GM18873 (cell line): ENCODE measurements at regions not wholly inside any gene's neighbourhood (a gene's known extent, or its start where the extent isn't known, plus 50 kb on each side); places are given as distances from the start of the nearest gene placed in this dataset.

Source experiments
- ATAC-seq: cut with Tn5 transposase; IDR thresholded peaks from one replicate; pipeline ENCODE4 v1.9.1; 2021; ENCODE audit warnings: mild to moderate bottlenecking, moderate library complexity, moderate number of reproducible peaks; ENCODE audit not compliant: unreplicated experiment, low FRiP score

GRCh38 chr18:55778788-55779690 lies 191.0 kb upstream of the TCF4 start:
- no peak for ATAC-seq

- ATAC-seq: no peak
These were observed 189.8 kb upstream of the TCF4 start for GRCh38 chr18:55777666-55778304.

GRCh38 chr18:55775972-55776371 lies 188.0 kb upstream of the TCF4 start:
- ATAC-seq: no peak

GRCh38 chr18:55774505-55774904 lies 186.5 kb upstream of the TCF4 start:
- ATAC-seq: no peak

- ATAC-seq: no peak
These were observed 180.3 kb upstream of the TCF4 start for GRCh38 chr18:55768255-55768654.

GRCh38 chr18:55764386-55764785 lies 176.4 kb upstream of the TCF4 start:
- ATAC-seq: no peak

GRCh38 chr18:55763805-55764204 lies 175.8 kb upstream of the TCF4 start:
- no peak for ATAC-seq

GRCh38 chr18:55763298-55763697 lies 175.3 kb upstream of the TCF4 start:
- no peak for ATAC-seq

GRCh38 chr18:55762424-55762823 lies 174.4 kb upstream of the TCF4 start:
- ATAC-seq: no peak

- no peak for ATAC-seq
These were observed 165.8 kb upstream of the TCF4 start for GRCh38 chr18:55753643-55754263.

GRCh38 chr18:55751476-55751875 lies 163.5 kb upstream of the TCF4 start:
- ATAC-seq: no peak

GRCh38 chr18:55748227-55748738 lies 160.3 kb upstream of the TCF4 start:
- no peak for ATAC-seq

GRCh38 chr18:55744206-55744605 lies 156.2 kb upstream of the TCF4 start:
- no peak for ATAC-seq

- no peak for ATAC-seq
These were observed 155.7 kb upstream of the TCF4 start for GRCh38 chr18:55743736-55744135.

GRCh38 chr18:55743133-55743532 lies 155.1 kb upstream of the TCF4 start:
- ATAC-seq: no peak

- ATAC-seq: no peak
These were observed 151.5 kb upstream of the TCF4 start for GRCh38 chr18:55739488-55739887.

- no peak for ATAC-seq
These were observed 150.6 kb upstream of the TCF4 start for GRCh38 chr18:55738483-55739114.

- ATAC-seq: no peak
These were observed 149.9 kb upstream of the TCF4 start for GRCh38 chr18:55737781-55738468.

- ATAC-seq: no peak
These were observed 149.3 kb upstream of the TCF4 start for GRCh38 chr18:55737266-55737665.

- ATAC-seq: no peak
These were observed 148.0 kb upstream of the TCF4 start for GRCh38 chr18:55735969-55736368.
